ENCODE measurements at regions not wholly inside any gene's neighbourhood (a gene's known extent, or its start where the extent isn't known, plus 50 kb on each side); places are given as distances from the start of the nearest gene placed in this dataset.

GRCh38 chr4:127179256-127180087, 453.3 kb upstream of the INTU start:
- DNase-seq, result no peak
- in situ Hi-C loops (cut with HindIII; ENCODE audit: low pct_ligation_motif_present, low pct_unique_long_range_greater_than_20kb, low sequenced_read_pairs), result no loop called here

DNA sequence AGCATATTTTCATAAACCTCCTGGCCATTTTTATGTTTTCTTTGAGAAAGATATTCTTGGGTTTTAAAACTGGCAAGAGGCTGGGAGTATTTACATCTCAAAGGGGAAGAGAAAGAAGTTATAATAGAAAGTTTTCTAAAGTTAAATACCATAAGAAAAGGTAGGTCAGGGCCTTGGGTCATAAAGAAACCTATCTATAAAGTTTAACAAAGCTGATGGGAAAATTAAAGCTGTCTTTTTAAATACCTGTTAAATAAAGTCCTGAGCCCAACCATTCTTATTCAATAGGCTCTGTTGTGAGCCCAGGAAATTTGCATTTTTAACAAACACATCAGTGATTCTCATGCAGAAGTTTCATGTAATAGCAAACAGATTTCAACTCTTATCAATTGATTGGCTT, 451.8 kb upstream of the INTU start:
- in situ Hi-C loops (cut with HindIII; ENCODE audit: low pct_ligation_motif_present, low pct_unique_long_range_greater_than_20kb, low sequenced_read_pairs), result no loop called here

GRCh38 chr4:127182687-127183086, 450.1 kb upstream of the INTU start:
- in situ Hi-C loops (cut with HindIII; ENCODE audit: low pct_ligation_motif_present, low pct_unique_long_range_greater_than_20kb, low sequenced_read_pairs), result no loop called here
- DNase-seq, result no peak

More for the DNA sequence above, 451.8 kb upstream of the INTU start:
- no peak for DNase-seq

DNA sequence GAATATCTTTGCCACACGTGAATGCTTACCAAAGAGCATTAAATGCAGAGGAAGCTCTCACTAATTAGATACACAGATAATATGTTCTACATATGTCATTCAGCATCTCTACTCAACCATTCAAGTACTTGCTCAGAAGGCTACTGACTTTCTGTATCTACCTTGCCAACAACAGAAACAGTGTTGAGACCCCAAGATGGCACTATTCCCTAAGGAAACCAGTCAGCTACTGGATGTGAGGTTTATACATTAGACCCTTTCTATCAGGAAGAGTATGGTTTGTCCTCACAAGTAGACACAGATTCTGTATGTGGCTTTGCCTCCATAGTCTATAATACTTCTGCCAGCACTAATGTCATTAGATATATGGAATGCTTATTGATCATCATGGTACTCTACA, 443.9 kb upstream of the INTU start:
- in situ Hi-C loops (cut with HindIII; ENCODE audit: low pct_ligation_motif_present, low pct_unique_long_range_greater_than_20kb, low sequenced_read_pairs), result no loop called here
- peak; percentile 2 for DNase-seq

GRCh38 chr4:127194281-127194680, 438.5 kb upstream of the INTU start:
- no peak for DNase-seq
- in situ Hi-C loops (cut with HindIII; ENCODE audit: low pct_ligation_motif_present, low pct_unique_long_range_greater_than_20kb, low sequenced_read_pairs), result no loop called here

DNA sequence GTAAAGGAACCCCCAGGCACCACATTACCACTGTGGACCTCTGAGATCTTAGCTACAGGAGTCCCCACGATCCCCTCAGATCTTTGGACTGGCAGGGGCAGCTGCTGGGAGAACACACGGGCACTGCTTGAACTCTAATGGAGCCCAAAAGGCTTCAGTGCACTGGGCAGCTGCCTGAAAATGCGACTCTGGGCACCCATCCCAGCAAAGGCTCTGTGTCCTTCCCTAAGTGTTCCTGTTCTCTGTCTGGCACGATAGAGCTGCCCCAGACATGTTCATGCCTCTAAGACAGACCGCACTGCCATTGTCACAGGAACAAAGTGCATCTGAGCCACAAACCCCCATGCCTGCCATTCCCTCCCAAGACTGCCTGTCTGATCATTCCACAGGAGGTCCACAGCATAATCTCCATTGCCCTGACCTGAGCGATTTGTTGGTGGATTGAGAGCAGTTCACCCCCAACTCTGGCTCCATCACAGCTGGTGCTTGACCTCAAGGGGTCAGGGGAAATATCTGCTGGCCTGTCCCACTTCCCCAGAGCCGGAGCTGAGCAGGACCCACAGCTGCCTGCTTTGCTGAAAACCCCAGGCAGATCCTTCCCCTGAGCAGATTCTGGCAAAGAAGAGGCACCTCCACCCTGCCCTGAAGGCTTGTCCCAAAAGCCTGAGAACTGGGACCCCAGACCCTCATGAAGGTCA, 436.0 kb upstream of the INTU start:
- no peak for DNase-seq
- in situ Hi-C loops (cut with HindIII; ENCODE audit: low pct_ligation_motif_present, low pct_unique_long_range_greater_than_20kb, low sequenced_read_pairs), result no loop called here

DNA sequence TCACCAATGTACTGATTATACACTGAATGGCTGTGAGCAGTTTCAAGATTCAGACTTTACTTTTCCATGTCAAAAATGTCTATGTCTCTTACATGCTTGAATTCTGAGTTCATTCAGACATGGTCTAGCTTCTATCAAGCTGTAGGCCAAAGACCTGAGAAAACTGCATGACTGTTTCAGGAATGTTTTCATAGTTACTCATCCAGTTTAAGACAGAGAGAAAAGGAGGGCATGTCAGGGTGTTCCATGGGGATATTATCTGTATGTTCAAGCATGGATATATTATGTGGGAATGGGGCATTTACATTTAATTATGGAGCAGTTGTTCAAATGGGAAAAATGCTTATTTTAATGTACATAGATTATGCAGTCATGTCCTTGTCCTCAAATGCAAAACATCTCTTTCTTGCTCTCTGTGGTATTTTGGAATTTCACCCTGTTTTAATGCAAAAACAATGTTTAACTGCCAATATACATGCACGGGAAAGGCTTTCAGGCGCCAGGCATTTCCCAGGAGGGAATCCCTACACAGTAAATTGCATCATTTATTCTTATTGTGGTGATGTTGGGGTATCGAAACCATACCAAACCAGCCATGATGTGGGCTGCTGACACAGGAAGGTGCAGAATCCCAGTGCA, 429.1 kb upstream of the INTU start:
- DNase-seq, result no peak
- in situ Hi-C loops (cut with HindIII; ENCODE audit: low pct_ligation_motif_present, low pct_unique_long_range_greater_than_20kb, low sequenced_read_pairs), result no loop called here

DNA sequence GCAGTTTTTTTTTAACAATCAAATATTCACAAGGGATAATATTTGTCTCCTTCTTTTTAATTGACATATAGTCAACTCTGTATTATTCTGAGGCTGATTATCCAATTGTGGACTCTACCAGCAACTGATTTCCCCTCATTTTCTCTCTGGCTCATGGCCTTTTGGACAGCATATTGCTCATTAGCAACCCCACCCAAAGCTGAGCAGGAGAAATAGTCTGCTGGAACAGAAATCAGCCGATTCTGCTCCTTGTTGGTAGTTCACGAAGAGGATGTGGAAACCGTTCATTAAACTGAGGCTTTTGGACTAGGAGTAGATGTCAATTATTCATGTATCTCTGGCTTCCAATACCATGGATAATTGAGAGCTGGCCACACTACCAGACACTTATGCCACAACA, 428.4 kb upstream of the INTU start:
- DNase-seq, result no peak
- in situ Hi-C loops (cut with HindIII; ENCODE audit: low pct_ligation_motif_present, low pct_unique_long_range_greater_than_20kb, low sequenced_read_pairs), result no loop called here

DNA sequence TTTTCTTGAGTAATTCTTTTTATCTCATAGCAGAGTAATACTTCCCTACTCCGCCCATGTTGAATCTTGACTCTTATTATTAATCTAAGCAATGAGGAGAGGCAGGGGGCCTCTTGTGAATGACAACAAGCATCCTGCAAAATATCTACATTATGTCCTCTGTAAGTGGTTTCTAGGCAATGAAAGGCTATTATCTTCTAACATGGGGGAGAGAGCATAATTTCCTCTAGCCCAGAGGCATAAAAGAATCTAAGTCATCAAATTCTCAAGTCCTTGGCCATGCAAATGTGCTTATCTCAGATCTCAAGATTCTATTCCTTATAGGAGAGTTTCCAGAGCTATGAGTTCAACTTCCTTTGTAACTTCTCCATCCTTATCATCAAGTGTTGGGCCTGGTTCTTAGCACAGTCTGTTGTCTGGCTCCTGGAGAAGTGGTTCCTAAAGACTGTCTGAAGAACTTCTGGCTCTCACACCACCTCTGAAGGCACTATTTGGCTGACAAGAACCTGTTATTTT, 423.1 kb upstream of the INTU start:
- DNase-seq, result no peak
- in situ Hi-C loops (cut with HindIII; ENCODE audit: low pct_ligation_motif_present, low pct_unique_long_range_greater_than_20kb, low sequenced_read_pairs), result no loop called here

DNA sequence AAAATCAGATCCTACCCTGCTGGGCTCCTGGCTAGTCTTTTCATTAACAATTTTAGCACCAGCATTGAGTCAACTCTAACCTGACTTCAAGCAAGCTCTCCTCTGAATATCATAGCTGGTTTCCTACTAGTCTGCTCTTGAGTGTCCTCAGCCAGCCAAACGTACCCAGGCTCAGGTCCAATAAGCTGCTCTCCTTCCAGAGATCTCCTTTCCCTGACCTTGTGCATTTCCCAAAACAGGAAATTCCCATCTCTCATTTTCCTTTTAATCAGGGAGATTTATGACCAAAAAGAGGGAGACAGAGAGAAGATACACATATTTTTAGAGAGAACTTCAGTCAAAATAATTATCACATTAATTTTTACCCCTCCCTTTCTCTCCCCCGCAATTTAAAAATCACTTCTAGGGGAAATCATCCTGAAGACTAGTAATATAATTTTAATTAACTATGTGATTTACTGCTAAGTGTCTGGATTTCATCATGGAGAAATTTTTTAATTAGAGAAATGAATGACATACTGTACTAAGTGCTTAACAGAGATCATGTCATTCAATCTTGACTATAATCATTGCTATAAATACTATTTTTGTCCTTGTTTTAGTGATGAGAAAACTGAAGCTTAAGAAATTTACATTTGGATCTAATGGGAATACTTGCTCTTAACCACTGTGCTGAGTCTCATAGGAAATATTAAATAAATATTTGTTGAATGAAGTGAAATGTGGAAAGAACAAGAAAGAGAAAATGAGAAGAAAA, 421.7 kb upstream of the INTU start:
- in situ Hi-C loops (cut with HindIII; ENCODE audit: low pct_ligation_motif_present, low pct_unique_long_range_greater_than_20kb, low sequenced_read_pairs), result no loop called here
- DNase-seq, result no peak

DNA sequence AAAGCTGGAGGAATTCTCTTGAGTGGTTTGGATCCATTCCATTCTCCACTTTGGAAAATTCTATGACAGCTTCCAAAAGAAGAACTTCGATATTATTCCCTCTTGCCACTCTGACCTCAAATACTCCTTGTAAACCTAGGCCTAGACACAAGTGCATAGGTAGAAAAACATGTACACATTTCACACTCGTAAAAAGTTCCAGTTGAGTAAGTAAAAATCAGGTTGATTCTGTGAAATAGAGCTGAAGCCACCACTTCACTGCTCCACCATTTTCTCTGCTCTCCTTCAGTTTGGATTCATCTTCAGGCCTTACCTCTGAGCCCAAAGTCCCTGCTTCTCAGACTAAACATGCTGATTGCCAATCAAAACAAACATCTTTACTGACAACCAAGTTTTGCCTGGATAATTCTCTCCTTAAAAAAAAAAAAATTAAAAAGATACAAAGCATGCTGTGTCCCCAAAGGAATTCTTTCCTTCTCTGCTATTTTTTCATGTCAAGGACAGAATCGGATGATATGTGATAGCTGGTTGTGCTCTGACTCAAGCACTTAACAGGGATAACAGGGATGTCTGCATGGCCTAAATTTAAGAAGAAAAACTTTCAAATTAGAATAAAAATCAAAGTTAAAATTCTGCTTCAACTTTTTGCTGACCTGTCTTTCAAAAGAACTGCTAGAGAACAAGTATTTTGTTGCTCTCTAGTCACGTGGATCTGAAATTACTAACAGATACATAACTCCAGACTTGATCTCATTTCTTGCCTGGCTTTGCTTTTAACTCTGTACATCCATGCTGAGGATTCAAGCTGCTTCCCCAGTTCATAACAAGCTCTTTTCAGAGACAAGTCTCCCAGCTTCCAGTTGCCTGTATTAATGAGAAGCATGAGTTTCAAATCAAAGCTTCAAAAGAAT, 420.9 kb upstream of the INTU start:
- no peak for DNase-seq

GRCh38 chr4:127212701-127213100, 420.1 kb upstream of the INTU start:
- DNase-seq, result no peak
- in situ Hi-C loops (cut with HindIII; ENCODE audit: low pct_ligation_motif_present, low pct_unique_long_range_greater_than_20kb, low sequenced_read_pairs), result no loop called here

More for the DNA sequence above, 420.9 kb upstream of the INTU start:
- in situ Hi-C loops (cut with HindIII; ENCODE audit: low pct_ligation_motif_present, low pct_unique_long_range_greater_than_20kb, low sequenced_read_pairs), result no loop called here

- no peak for DNase-seq
- in situ Hi-C loops (cut with HindIII; ENCODE audit: low pct_ligation_motif_present, low pct_unique_long_range_greater_than_20kb, low sequenced_read_pairs), result no loop called here
Observed at GRCh38 chr4:127214016-127214415, 418.7 kb upstream of the INTU start.

DNA sequence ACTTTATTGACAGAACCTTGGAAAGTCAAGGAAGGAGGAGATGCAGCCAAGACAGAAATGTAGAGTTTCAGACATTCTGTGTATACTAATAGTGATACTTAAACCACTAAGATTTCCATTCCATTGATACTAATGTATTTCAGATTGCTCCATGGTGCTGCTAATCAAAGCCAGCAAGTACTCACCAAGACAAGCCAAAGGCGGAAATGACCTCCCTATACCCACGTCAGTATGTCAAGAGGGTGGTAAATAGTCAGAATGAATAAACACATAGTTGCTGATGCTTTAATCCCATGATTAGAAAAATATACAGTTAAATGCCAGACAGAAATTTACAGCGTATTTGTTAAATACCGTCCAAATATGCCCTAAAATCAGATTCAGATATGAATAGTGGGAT, 417.8 kb upstream of the INTU start:
- DNase-seq, result no peak
- in situ Hi-C loops (cut with HindIII; ENCODE audit: low pct_ligation_motif_present, low pct_unique_long_range_greater_than_20kb, low sequenced_read_pairs), result no loop called here

DNA sequence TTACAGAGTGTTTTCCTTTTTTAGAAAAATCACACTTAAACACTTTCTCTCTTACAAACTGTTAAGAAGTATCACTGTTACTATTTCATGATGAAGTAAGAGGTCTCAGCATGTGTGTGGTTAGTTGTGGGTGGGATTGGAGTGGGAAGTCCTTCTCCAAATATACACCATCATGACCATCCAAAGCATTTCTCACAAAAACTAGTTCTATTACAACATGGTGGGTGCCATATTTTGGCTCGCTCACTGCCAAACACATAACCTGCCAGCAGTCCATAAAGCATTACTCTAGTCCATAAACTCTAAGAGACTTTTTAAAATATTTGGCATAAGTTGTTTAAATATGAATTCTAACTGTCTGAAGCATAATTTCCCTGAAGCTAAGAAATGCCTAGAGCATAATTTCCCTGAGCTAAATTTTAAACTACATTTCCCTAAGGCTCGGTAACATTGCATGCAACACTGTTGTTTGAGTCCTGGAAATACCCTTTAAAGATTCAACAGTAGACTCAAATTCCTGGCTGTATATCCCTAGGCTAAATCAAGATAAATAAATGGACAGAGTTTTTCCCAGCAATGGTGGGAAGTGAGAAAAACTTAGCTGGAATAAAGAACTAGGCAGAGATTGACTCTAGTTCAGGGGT, 415.0 kb upstream of the INTU start:
- in situ Hi-C loops (cut with HindIII; ENCODE audit: low pct_ligation_motif_present, low pct_unique_long_range_greater_than_20kb, low sequenced_read_pairs), result no loop called here

GRCh38 chr4:127219232-127219631, 413.5 kb upstream of the INTU start:
- DNase-seq, result no peak
- in situ Hi-C loops (cut with HindIII; ENCODE audit: low pct_ligation_motif_present, low pct_unique_long_range_greater_than_20kb, low sequenced_read_pairs), result no loop called here

More for the DNA sequence above, 415.0 kb upstream of the INTU start:
- no peak for DNase-seq

GRCh38 chr4:127224556-127224955, 408.2 kb upstream of the INTU start:
- in situ Hi-C loops (cut with HindIII; ENCODE audit: low pct_ligation_motif_present, low pct_unique_long_range_greater_than_20kb, low sequenced_read_pairs), result no loop called here

More at GRCh38 chr4:127224556-127224955, 408.2 kb upstream of the INTU start:
- no peak for DNase-seq
